ENCODE measurements at regions not wholly inside any gene's neighbourhood (a gene's known extent, or its start where the extent isn't known, plus 50 kb on each side); places are given as distances from the start of the nearest gene placed in this dataset.

DNA sequence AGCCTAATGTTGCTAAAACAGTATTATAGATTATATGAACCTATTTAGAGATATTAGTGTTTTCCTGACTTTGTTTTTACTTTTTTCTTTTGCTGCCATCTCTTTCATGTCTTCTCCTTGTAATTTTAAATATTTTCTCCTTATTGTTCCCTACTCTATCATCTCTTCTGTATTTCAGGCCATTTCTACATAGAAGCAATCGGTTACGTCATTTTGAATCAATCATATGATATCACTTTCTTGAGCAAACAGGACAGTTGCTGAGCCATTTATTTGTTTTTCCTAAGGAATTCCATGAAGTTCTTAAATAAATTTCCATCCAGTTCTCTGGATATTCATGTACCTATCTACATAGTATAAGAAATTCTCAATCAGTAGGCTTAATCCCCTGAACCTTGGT is 287.2 kb downstream of the NUF2 start:
- H4K20me1 ChIP-seq (ENCODE audit: insufficient read depth, low read length) = no peaks in the 10 kb centered on the region
- H4K5ac ChIP-seq (ENCODE audit: low read depth, low read length) = no peak overlapping the region
- H3K9me1 ChIP-seq (ENCODE audit: insufficient read depth, low read length) = no peaks in the 10 kb centered on the region
- no peak overlapping the region for H3K56ac ChIP-seq (ENCODE audit: extremely low read depth, insufficient read depth, low read length)
- H3K18ac ChIP-seq (ENCODE audit: low read depth, low read length) = no peak overlapping the region
- in situ Hi-C loops (cut with MboI; ENCODE audit: low sequenced_read_pairs) (no loop called here), intact Hi-C loops (cut with micrococcal nuclease) (no loop called here), dilution Hi-C loops (cut with HindIII; ENCODE audit: low sequenced_read_pairs, unreplicated experiment) (no loop called here)
- BruUV-seq (replicated peaks) = no TSS peak
- H3K4me2 ChIP-seq (ENCODE audit: low read depth, low read length) = no peak overlapping the region
- no peak overlapping the region for H2BK120ac ChIP-seq (ENCODE audit: low read depth, low read length)
- H3K27me3 ChIP-seq (ENCODE audit: control insufficient read depth, insufficient read depth, low read length) = no peaks in the 10 kb centered on the region
- H3K14ac ChIP-seq (replicated peaks; ENCODE audit: low read depth, low read length) = no peak overlapping the region
- H3K27ac ChIP-seq (ENCODE audit: insufficient read depth, low read length) = no peak overlapping the region
- no peaks in the 10 kb centered on the region for H3K9me3 ChIP-seq (ENCODE audit: control insufficient read depth, insufficient read depth, low read length)
- H3K4ac ChIP-seq (ENCODE audit: low read depth, low read length) = no peak overlapping the region
- H3K9ac ChIP-seq (ENCODE audit: low read depth, low read length) = no peak overlapping the region
- no peaks in the 10 kb centered on the region for H3K4me1 ChIP-seq (ENCODE audit: control insufficient read depth, insufficient read depth, low read length)
- TF ChIP-seq CEBPB (IDR thresholded peaks at IDR 0.05; ENCODE audit: low read depth, low read length) = no peak
- TF ChIP-seq MXI1 (IDR thresholded peaks at IDR 0.05; ENCODE audit: borderline replicate concordance, low read depth, low read length) = no peak
- TF ChIP-seq MAFK (IDR thresholded peaks at IDR 0.05; ENCODE audit: low read depth, low read length) = no peak
- TF ChIP-seq NFE2L2 (IDR thresholded peaks at IDR 0.05; ENCODE audit: low read depth, low read length) = no peak
- no peak for TF ChIP-seq USF2 (IDR thresholded peaks at IDR 0.05; ENCODE audit: low read depth, low read length)
- no peak for TF ChIP-seq RFX5 (IDR thresholded peaks at IDR 0.05; ENCODE audit: low read depth, low read length)
- no peak for TF ChIP-seq MAZ (IDR thresholded peaks at IDR 0.05; ENCODE audit: borderline replicate concordance, low read depth, low read length)
- no peak for TF ChIP-seq BHLHE40 (IDR thresholded peaks at IDR 0.05; ENCODE audit: low read depth, low read length)
- no peak for TF ChIP-seq POLR2A (IDR thresholded peaks at IDR 0.05; ENCODE audit: low read depth, low read length)
- no peak for TF ChIP-seq RCOR1 (IDR thresholded peaks at IDR 0.05; ENCODE audit: insufficient replicate concordance, low read length)
- no peak for TF ChIP-seq CHD1 (IDR thresholded peaks at IDR 0.05; ENCODE audit: low read depth, low read length)
- no peak for TF ChIP-seq SMC3 (IDR thresholded peaks at IDR 0.05; ENCODE audit: low read depth, low read length)
- no peak for TF ChIP-seq RAD21 (IDR thresholded peaks at IDR 0.05; ENCODE audit: low read length)
- no peaks in the 10 kb centered on the region for H3K36me3 ChIP-seq (ENCODE audit: control insufficient read depth, insufficient read depth, low read length)
- no peak overlapping the region for H2AK5ac ChIP-seq (ENCODE audit: low read depth, low read length)
- no peak overlapping the region for H2BK15ac ChIP-seq (ENCODE audit: low read depth, low read length)
- no peak overlapping the region for H2AFZ ChIP-seq (replicated peaks; ENCODE audit: low read length, poor library complexity)
- H3K23ac ChIP-seq (ENCODE audit: low read depth, low read length) = no peak overlapping the region
- H3K4me3 ChIP-seq (ENCODE audit: insufficient read depth, low read depth, low read length) = no peak overlapping the region
- ATAC-seq (ENCODE audit: low read depth) = no peak
- no peak overlapping the region for H2BK5ac ChIP-seq (ENCODE audit: low read depth, low read length, poor library complexity, severe bottlenecking)
- ChIA-PET CTCF (no interaction called here), POLR2A (ENCODE audit: unreplicated experiment) (no interaction called here)
- no peak overlapping the region for H4K8ac ChIP-seq (ENCODE audit: low read depth in 2 of 2, low read length in 2 of 2)
- H4K91ac ChIP-seq (ENCODE audit: insufficient read depth, low read depth, low read length) = no peak overlapping the region
- H2BK20ac ChIP-seq (ENCODE audit: low read depth, low read length) = no peak overlapping the region
- no peak overlapping the region for H2AK9ac ChIP-seq (replicated peaks; ENCODE audit: low read depth, low read length, poor library complexity)
- no peaks in the 10 kb centered on the region for H3K79me1 ChIP-seq (ENCODE audit: low read depth in 1 of 2, low read length in 2 of 2)
- no CpG with 5 or more reads among the region's 2 CpGs for WGBS, 2 experiments (ENCODE audit: extremely low coverage in 2 of 2, insufficient read length in 1 of 2)
- no peak for DNase-seq

Measured in IMR-90 (cell line).